Osteocyte (in vitro differentiated cells): ENCODE measurements at regions not wholly inside any gene's neighbourhood (a gene's known extent, or its start where the extent isn't known, plus 50 kb on each side); places are given as distances from the start of the nearest gene placed in this dataset.

Experiments
- DNase-seq: peaks from one replicate; pipeline ENCODE4 v3.0.0; 2021; ENCODE audit warnings: mixed read lengths; ENCODE audit not compliant: unreplicated experiment; ENCODE audit errors: extremely low spot score
- H3K27ac Mint-ChIP-seq: one replicate; pipeline ENCODE4 v1.8.0; 2021; ENCODE audit warnings: mild to moderate bottlenecking, mixed read lengths; ENCODE audit not compliant: unreplicated experiment
- H3K27me3 Mint-ChIP-seq: one replicate; pipeline ENCODE4 v1.8.0; 2021; ENCODE audit warnings: mixed read lengths; ENCODE audit not compliant: unreplicated experiment
- H3K36me3 Mint-ChIP-seq: one replicate; pipeline ENCODE4 v1.8.0; 2021; ENCODE audit warnings: mixed read lengths; ENCODE audit not compliant: unreplicated experiment
- H3K4me1 Mint-ChIP-seq: one replicate; pipeline ENCODE4 v1.8.0; 2021; ENCODE audit warnings: mixed read lengths; ENCODE audit not compliant: unreplicated experiment
- H3K4me3 Mint-ChIP-seq: one replicate; pipeline ENCODE4 v1.8.0; 2021; ENCODE audit warnings: mild to moderate bottlenecking, moderate library complexity, mixed read lengths; ENCODE audit not compliant: unreplicated experiment
- H3K9me3 Mint-ChIP-seq: one replicate; pipeline ENCODE4 v1.8.0; 2021; ENCODE audit warnings: mixed read lengths; ENCODE audit not compliant: unreplicated experiment
- CTCF ChIP-seq: fragments of 200-600 bp; sonication (generic); IDR thresholded peaks from 2 replicates; pipeline ENCODE4 v1.5.0; 2021; ENCODE audit warnings: antibody characterized with exemption, mild to moderate bottlenecking, moderate library complexity

- Mint-ChIP-seq H3K27me3 (no peaks in the 10 kb centered on the region), H3K4me3 (no peak overlapping the region), H3K27ac (no peak overlapping the region), H3K9me3 (no peaks in the 10 kb centered on the region), H3K36me3 (no peaks in the 10 kb centered on the region), H3K4me1 (peaks cover 9% of the 10 kb centered on the region)
- no peak for DNase-seq
- TF ChIP-seq CTCF = no peak
Observed at GRCh38 chr1:103435443-103435842, 90.1 kb upstream of the RNPC3 start.

GRCh38 chr1:103424650-103425049 lies 100.8 kb upstream of the RNPC3 start:
- H3K9me3 Mint-ChIP-seq = peaks cover 8% of the 10 kb centered on the region
- no peaks in the 10 kb centered on the region for H3K36me3 Mint-ChIP-seq

GRCh38 chr1:103416681-103417286 lies 108.7 kb upstream of the RNPC3 start:
- Mint-ChIP-seq H3K27ac (no peak overlapping the region), H3K27me3 (no peaks in the 10 kb centered on the region), H3K36me3 (peaks cover 1% of the 10 kb centered on the region), H3K4me3 (no peak overlapping the region), H3K4me1 (peaks cover 30% of the 10 kb centered on the region), H3K9me3 (peaks cover 6% of the 10 kb centered on the region)
- DNase-seq = no peak
- no peak for TF ChIP-seq CTCF

More at GRCh38 chr1:103424650-103425049, 100.8 kb upstream of the RNPC3 start:
- no peak for TF ChIP-seq CTCF
- DNase-seq = no peak
- peaks cover 26% of the 10 kb centered on the region for H3K4me1 Mint-ChIP-seq
- no peak overlapping the region for H3K4me3 Mint-ChIP-seq
- no peak overlapping the region for H3K27ac Mint-ChIP-seq
- H3K27me3 Mint-ChIP-seq = no peaks in the 10 kb centered on the region

- peaks cover 7% of the 10 kb centered on the region for H3K36me3 Mint-ChIP-seq
- TF ChIP-seq CTCF = no peak
- no peak overlapping the region for H3K4me3 Mint-ChIP-seq
- H3K9me3 Mint-ChIP-seq = peaks cover 22% of the 10 kb centered on the region
- H3K27ac Mint-ChIP-seq = no peak overlapping the region
- peaks cover 2% of the 10 kb centered on the region for H3K4me1 Mint-ChIP-seq
- peaks cover 2% of the 10 kb centered on the region for H3K27me3 Mint-ChIP-seq
- no peak for DNase-seq
Observed at GRCh38 chr1:103387898-103388297, 137.6 kb upstream of the RNPC3 start.

- no peak overlapping the region for H3K4me3 Mint-ChIP-seq
- no peak for DNase-seq
- no peaks in the 10 kb centered on the region for H3K27me3 Mint-ChIP-seq
- H3K4me1 Mint-ChIP-seq = peaks cover 33% of the 10 kb centered on the region
- no peak for TF ChIP-seq CTCF
- H3K36me3 Mint-ChIP-seq = peaks cover 4% of the 10 kb centered on the region
- peaks cover 9% of the 10 kb centered on the region for H3K9me3 Mint-ChIP-seq
- peak overlapping the region; percentile 14 for H3K27ac Mint-ChIP-seq
Observed at GRCh38 chr1:103373991-103374390, 151.5 kb upstream of the RNPC3 start.
